Nucleus accumbens (tissue), 56 donors: ENCODE measurements at regions not wholly inside any gene's neighbourhood (a gene's known extent, or its start where the extent isn't known, plus 50 kb on each side); places are given as distances from the start of the nearest gene placed in this dataset.
"Not testable (repeated sequence)": the region's sequence is repeated elsewhere in the genome, so short reads cannot be mapped to it uniquely, and the experiment has no call there.

Experiments
- DNase-seq, 56 donors: peaks; one replicate each; lab custom pipeline; 2025; lab: John Stamatoyannopoulos, UW

- no peak for DNase-seq
Observed at GRCh38 chr1:177443003-177443402, 272.2 kb downstream of the BRINP2 start.

- DNase-seq, result no peak
Observed at GRCh38 chr1:177442584-177442983, 271.8 kb downstream of the BRINP2 start.

GRCh38 chr1:177441281-177441680 lies 270.5 kb downstream of the BRINP2 start:
- no peak for DNase-seq

- no peak for DNase-seq
Observed at GRCh38 chr1:177440821-177441220, 270.1 kb downstream of the BRINP2 start.

- DNase-seq, result no peak
Observed at GRCh38 chr1:177439301-177439700, 268.5 kb downstream of the BRINP2 start.

- no peak for DNase-seq
Observed at GRCh38 chr1:177435364-177435763, 264.6 kb downstream of the BRINP2 start.

GRCh38 chr1:177432897-177433296 lies 262.1 kb downstream of the BRINP2 start:
- DNase-seq, result no peak

GRCh38 chr1:177431123-177431522 lies 260.4 kb downstream of the BRINP2 start:
- DNase-seq, result no peak

GRCh38 chr1:177429234-177429633 lies 258.5 kb downstream of the BRINP2 start:
- DNase-seq, result no peak

- no peak for DNase-seq
Observed at GRCh38 chr1:177427811-177428210, 257.1 kb downstream of the BRINP2 start.

- peak in 8 of 56 donors; percentile 0 to 30 (median 6) for DNase-seq
Observed at GRCh38 chr1:177426497-177426896, 255.7 kb downstream of the BRINP2 start.

GRCh38 chr1:177425199-177425598 lies 254.4 kb downstream of the BRINP2 start:
- no peak for DNase-seq

- DNase-seq, result no peak
Observed at GRCh38 chr1:177424744-177425143, 254.0 kb downstream of the BRINP2 start.

- no peak for DNase-seq
Observed at GRCh38 chr1:177423090-177423489, 252.3 kb downstream of the BRINP2 start.

GRCh38 chr1:177413982-177414596 lies 243.3 kb downstream of the BRINP2 start:
- DNase-seq, result no peak

- no peak for DNase-seq
Observed at GRCh38 chr1:177411381-177411780, 240.6 kb downstream of the BRINP2 start.

- DNase-seq, result no peak
Observed at GRCh38 chr1:177410179-177410766, 239.5 kb downstream of the BRINP2 start.

GRCh38 chr1:177406323-177406722 lies 235.6 kb downstream of the BRINP2 start:
- not testable (repeated sequence) for DNase-seq

- no peak for DNase-seq
Observed at GRCh38 chr1:177392336-177392735, 221.6 kb downstream of the BRINP2 start.

- DNase-seq, result no peak
Observed at GRCh38 chr1:177385760-177386698, 215.3 kb downstream of the BRINP2 start.

- DNase-seq, result no peak
Observed at GRCh38 chr1:177384461-177384860, 213.7 kb downstream of the BRINP2 start.
